ENCODE measurements at regions not wholly inside any gene's neighbourhood (a gene's known extent, or its start where the extent isn't known, plus 50 kb on each side); places are given as distances from the start of the nearest gene placed in this dataset.
"Not testable (repeated sequence)": the region's sequence is repeated elsewhere in the genome, so short reads cannot be mapped to it uniquely, and the experiment has no call there.

DNA sequence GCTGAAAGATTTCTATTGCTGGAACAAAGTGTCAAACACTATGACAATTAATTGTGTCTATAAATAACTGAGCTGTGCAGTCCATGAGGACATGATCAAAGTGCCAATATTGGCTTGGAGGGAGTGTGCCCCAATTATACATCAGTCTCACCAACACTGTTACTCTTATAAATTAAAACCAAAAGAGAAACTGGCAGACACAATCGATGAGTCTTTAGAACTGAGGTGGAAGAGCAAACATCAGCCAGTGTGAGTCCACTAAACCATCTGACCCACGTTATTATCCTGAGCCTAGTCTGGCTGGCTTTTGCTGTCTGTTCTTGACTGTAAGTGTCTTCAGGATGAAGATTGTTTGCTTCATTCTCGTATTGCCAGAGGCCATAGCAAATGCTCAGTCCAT is 98.9 kb downstream of the OLIG3 start:
- no peak for DNase-seq

DNA sequence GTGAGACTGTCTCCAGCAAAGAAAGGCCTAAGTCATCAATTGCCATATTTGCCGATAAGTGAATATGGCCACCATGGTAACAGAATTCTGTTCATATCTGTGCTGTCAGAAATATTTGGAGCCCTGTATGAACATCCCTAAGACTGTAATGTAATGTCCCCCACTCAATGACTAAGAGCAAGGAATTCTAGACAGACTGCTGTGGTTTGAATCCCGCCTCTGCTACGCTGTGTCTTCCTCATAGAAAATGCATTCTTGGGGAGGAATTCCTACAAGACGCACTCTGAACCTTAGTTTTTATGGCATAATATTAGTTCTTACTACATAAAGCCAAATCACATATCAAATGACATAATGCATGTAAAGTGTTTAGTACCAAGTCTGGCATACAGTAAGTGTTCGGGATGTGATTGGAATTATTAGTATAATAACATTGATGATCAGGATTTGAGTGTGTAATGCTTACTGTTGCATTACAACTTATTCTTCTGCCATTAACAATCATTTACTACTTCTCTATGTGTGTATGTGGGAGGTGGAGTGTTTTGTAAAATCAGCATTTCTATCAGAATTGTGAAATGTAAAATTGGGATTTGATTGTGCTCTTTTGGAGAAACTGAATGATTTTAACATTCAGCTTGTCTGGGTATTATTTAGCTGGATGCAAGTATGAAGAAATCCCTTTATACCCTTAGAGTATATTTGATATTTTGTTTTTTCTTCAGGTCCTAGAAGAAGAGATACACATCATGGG is 103.0 kb downstream of the OLIG3 start:
- no peak for DNase-seq

DNA sequence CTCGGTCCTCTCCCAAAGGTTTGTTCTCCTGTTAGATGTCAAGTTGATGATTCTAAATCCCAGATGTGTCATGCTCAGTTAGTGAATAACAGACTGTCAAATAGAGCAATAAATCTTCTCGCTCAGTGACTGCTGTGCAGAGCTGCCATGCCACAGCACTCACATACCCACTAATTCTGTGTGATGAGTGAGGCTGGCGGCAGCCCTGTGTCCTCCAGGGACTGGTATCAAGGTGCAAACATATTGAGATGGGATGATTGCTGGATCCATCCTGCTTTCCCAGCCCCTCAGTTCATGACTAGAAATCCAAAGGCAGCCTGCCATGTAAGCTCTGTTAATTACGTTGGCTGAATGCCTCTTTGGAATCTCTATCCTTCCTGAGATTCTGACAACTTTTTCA is 103.9 kb downstream of the OLIG3 start:
- no peak for DNase-seq

DNA sequence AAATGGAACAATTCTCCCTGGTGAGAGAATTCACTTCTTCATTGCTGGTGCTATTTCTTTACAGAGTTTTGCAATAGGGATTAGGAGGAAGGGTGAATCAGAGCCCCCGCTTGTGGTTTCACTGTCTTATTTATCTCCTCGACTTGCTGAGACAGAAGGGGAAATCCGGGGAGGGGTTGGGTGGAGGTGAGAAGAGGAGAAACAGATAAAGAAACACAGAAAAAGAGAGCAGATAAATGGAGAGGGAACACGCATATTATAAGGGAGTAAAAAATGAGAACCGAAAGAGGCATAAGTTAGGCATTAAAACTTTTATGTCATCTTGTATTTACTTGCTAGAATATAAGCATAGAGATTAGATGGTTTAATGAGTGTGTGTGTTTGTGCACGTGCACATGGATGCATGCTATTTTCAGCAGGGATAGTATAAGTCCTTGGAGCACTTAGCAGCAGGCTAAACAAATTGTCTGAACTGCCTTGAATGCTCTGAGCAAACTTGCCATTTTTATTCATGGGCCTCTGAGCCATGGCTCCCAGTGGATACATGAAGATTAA is 105.0 kb downstream of the OLIG3 start:
- DNase-seq = no peak

DNA sequence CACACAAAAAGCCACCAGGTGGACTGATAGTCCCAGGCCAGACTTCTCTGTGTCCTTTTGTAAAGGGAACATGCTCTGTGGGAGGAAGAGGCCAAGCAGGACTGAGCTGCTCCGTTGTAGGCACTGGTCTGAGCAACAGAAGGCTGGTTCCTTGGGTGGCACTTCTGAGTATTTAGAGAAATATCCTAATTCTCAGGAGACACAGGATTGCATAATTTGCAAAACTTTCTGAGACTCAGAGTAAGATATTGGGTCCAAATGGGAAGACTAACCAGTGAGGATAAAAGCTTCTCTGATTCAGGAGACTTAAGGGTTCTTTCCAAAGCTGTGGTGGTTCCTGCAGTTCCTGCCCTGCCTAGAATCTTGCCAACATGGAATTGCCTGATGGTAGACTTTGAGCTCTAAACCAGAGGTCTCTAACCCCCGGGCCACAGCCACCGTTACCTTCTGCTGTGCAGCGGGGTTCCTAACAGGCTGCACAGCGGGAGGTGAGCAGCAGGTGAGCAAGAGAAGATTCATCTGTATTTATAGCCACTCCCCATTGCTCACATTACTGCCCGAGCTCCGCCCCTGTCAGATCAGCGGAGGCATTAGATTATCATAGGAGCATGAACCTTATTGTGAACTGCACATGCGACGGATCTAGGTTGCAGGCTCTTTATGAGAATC is 107.0 kb downstream of the OLIG3 start:
- DNase-seq = peak; percentile 0 to 39

DNA sequence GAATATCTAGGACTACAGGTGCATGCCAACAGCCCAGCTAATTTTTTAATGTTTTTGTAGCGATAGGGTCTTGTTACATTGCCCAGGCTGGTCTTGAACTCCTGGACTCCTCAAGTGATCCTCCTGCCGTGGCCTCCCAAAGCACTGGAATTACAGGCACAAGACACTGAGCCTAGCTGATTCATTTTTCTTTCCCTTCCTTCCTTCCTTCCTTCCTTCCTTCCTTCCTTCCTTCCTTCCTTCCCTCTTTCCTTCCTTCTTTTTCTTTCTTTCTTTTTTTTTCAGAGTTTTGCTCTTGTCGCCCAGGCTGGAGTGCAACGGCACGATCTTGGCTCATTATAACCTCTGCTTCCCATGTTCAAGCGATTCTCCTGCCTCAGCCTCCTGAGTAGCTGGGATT is 110.9 kb downstream of the OLIG3 start:
- DNase-seq = not testable (repeated sequence)

DNA sequence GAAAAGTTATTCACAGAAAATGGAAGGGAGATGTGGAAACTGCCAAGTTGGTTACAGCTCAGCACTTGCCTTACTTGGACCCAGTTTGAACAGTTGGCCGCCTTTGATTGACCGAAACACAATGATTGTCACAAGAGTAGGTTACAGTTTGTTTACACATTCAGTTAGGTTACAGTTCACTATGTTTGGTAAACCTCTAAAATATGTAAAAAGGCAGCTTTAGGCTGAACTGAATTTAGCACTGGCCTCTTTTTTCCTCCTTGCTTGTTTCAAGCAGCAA is 116.2 kb downstream of the OLIG3 start:
- no peak for DNase-seq

DNA sequence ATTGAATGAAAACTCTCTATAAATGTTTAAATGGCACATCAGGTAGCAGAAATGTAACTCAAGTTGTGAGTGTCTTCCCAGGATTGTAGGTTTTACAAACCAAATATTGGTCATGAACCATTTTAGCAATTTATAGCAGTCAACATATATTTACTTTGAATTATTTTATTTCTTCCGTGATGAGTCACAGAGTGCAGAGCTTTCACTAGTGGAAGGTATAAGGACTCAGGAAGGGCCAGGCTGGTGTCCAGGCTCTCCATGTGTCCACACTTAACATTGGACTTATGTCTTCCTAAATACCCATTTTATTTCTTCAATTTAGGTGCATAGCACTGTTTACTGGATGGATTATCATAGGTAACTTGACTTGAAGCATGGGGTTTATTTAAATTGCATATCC is 120.9 kb downstream of the OLIG3 start:
- no peak for DNase-seq

DNA sequence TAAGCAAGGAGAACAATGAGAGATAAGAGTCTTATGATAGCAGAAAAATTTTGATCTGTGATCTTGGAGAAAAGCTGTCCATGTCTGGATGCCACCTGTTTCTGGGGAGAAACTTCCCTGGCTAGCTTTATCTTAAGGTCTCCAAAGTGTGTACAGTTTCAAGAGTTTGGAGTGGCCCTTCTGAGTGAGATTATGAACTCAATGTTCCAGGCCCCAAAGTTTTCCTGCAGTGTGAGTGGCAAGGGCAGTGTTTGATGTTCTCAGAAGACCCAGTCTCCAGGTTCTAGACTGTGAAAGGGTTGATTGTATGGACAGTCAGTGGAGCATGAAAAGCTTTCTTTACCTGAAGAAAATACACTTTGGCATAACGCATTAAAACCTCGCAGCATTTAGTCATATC is 121.7 kb downstream of the OLIG3 start:
- DNase-seq = no peak

DNA sequence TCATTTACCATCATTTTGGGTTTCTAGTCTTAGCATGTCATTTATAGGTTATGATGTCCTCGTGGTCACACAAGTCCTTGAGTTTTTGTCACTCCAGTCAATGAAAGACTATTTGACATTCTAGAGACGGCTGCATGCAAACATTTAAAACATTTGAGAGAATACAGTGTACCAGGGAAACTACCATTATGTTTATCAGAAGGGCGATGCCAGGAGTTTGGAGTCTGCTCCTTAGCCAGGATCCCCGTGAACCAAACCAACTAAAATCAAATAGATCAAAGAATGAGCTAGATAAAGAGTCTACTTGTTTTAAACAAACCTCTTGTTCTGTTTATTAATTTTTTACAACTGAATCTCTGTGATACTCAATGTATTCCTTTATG is 122.6 kb downstream of the OLIG3 start:
- no peak for DNase-seq

DNA sequence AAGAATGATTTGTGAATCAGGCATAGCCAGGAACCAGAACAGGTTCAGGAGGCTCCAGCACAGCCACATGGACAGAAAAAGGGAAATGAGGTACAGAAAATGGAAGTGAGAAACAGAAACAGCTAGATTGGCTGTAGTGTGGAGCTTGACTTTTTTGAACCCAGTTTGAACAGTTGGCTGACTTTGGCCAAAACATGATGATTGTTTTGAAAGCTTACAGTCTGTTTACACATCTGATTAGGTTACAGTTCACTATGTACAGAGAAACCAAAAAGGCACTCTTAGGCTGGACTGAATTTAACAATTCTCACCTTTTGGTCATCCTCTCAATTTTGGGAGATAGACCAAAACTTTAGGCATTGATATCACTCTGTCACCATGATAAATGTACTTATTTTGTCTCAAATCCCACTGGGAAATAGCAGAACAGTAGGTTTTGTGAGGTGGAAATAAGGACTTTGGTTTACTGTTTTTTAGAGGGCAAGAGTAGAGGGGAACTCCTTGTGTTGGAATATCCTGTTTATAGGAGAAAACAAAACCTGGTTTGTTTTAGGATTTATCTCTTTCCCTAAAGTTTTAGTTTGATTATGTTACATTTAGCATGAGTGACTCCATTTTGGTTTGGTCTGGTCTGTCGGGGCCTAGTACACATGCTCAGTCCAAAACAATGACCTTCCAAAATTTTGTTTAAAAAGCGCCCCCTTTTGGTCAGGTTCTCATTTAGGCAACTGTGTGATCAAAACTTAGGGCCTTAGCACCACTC is 123.1 kb downstream of the OLIG3 start:
- DNase-seq = peak in 1 of 2 experiments; percentile 1

DNA sequence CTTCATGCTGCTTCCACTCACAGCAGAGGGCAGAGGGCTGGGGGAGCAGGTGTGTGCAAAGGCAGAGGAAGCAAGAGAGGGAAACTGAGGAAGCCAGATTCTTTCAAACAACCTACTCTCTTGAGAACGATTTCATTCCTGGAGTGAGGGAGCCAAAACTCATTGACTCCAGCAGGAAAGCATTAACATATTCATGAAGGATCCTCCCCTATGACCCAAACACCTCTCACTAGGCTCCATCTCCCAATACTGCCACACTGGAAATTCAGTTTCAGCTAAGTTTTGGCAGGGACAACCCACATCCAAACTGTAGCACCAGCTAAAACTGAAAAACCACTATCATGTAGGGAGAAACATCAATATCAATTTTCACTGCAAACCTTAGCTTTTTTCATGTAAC is 125.1 kb downstream of the OLIG3 start:
- no peak for DNase-seq

DNA sequence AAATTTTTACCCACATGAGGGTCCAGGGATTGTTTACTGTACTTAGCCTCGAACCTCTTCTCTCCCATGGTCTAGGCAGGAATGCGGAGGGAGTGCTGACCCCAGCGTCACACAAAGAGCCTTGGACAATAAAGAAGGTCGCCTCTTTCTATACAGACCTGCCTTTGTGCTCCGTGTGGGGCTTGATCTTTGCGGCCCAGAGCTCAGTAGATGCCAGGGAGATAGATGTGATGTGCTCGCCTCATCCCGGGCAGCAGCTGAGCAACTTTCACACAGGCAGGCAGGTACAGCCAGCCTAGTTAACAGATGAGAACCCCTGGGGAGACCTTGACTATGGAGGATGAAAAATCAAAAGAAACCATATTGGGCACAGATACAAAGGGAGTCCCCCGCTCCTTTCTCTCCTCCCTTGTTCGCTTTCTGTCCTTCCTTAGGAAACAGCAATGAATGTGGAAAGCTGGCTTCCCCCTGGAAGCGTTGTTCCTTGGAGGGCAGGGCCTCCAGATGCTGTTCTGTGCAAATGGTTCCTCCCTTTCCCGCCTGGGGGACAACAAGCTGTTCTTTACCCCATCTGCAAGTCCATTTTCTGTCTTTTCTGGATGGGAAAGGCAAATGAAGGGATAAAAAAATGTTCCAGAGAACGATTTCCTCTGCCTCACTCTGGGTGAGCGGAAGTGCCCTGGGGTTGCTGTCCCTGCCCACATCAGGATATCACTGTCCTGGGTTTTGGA is 128.3 kb downstream of the OLIG3 start:
- no peak for DNase-seq

DNA sequence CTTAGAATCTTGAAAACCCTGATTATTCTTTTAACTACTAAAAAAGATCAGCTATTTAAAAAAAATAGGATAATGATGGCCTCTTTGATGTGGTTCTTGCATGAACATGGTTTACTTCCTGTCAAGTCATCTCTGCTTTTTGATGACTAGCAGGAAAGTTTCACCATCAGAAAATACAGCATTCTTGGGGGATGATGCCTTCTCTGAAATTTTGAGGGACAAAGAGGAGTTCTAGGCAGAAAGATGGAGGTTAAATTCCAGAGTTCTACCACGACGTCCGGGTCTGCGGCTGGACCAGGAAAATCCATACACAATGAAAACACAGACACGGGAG is 130.4 kb downstream of the OLIG3 start:
- DNase-seq = no peak

DNA sequence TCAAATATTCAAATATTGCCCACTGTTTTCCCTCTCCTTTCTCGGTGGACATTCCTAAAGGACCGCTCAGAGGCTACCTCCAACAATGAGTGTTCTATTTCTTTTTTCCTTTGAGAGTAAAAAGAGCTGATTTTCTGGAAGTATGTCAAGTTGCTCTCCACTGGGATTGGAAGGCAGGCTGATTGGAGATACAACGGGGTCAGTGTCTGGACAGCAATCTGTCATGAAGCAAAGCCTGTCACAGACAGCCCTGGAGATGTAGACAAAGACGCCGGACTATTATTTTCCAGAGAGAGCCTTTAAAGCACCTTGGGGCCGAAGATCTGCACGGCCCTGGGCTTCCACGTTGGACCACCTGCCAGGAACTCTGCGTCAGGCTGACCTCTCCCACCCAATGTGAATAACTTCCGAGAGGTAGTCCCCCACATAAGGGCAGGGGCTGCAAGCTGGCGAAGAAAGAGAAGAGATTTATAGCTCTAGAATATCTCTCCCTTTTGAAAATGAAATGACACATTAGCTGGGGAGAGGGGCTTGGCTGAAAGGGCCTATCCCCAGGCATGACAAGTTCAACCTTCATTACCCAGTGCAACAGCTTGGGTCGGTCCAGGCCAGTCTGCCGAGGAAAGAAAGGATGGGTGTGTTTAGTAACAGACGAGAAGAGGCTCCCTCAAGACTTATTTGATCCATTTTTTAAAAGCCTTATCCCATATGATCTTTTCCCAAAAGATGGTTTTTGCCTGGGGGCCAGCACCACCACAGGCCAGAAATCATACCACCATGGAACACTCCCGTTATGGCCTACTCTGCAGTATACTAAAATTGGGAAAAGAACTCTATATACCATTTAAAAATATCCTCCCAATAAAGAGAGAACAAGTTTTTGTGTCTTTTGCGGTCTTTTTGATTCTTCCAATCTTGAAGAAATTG is 131.1 kb downstream of the OLIG3 start:
- no peak for DNase-seq

DNA sequence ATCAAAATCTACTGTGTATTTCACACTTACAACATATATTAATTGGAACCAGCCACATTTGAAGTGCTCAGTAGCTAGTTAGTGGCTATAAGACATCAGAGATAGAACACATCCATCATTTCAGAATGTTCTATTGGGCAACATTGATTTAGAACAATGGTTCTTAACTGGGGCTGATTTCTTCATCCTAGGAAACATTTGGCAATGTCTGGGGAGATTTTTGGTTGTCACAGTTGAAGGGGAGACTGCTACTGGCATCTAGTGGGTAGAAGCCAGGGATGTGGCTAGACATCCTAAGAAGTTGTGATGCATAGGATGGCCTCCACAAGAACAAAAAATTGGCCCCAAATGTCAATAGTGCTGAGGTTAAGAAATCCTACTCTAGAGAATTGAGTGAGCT is 132.5 kb downstream of the OLIG3 start:
- DNase-seq = no peak

DNA sequence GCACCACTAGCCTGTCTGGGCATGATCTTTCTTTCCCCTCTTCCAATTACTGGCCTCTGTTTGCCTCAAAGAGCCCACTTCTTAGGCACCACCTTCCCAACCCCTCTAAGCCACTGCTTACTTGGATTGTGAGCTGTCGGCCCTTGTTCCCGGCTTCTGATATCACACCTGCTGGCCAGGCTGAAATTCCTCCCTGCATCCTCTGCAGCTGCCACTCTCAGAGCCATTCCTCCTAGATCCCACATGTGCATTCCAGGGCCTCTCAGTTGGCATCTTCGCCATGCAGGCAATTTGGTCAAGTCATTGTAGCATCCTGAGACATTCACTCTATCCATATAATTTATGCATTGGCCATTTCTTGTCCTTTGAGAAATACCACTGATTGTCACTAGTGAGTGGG is 135.9 kb downstream of the OLIG3 start:
- no peak for DNase-seq

DNA sequence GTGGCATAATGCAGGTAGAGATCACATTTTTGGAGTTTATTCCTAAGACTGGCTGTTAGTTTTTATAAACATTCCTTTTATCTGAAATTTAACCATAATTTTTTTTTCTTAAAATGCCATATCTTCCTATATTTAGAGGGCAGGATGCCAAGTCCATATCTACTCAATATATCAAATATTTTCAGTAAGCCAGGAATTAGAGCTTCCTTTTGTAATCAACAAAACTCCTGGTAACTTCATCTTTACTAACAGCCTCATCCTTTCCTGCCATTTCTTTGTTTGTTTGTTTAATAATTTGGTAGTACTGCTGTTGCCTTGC is 136.3 kb downstream of the OLIG3 start:
- no peak for DNase-seq

DNA sequence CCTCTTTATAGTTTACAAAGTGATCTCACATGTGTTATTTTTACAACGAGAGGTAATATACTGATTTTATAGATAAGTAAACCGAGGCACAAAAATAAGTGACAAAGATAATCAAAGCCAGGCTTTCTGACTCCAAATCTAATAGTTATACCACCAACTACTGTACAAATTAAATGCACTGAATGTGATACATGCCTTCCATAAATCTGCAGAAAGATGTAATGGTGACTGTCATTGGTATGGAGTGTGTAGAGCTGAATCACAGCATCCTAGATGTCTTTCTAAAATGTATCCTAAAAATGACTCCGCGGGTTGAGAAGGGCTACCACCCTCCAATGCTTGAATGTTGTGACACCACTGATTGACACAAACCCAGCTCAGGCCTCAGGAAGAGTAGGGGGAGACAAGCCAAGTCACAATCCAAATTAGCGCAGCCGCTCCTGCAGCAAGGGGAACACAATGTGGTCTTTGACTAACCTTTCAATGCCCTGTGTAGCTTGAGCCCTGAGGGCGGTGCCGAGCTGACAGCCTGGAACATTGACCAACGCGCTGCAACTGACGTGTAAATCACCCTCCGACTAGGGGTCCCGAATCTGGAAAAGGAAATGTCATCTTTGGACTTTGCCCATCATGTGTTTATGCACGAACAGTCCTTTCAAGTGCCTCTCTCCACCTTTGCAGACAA is 136.8 kb downstream of the OLIG3 start:
- DNase-seq = peak; percentile 29 to 33

DNA sequence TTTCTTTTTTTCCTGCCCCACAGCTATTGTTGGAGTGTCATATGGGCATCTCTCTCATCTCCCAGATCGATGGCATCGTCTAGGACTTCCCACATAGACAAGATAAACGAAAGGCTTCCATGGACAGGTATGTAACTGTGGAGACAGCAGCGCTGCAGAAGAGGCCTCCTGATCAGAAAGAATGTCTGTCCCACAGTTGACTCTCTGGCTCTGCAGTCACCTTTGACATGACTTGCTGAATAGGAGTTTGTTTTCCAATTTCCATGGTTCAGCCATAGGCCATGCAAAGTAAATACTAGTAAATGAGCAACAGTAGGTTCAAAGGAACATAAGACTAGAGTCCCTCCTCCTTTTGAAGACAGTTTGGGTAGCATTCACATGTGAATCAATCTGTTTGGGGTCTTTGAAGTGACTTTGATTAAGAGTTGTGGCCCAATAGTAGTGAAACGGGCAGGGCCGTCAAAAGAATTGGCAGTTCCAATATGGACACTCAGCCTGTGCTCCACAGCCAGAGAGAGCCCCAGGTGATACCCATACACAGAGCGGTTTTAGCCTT is 134.7 kb upstream of the IFNGR1 start:
- DNase-seq = no peak

DNA sequence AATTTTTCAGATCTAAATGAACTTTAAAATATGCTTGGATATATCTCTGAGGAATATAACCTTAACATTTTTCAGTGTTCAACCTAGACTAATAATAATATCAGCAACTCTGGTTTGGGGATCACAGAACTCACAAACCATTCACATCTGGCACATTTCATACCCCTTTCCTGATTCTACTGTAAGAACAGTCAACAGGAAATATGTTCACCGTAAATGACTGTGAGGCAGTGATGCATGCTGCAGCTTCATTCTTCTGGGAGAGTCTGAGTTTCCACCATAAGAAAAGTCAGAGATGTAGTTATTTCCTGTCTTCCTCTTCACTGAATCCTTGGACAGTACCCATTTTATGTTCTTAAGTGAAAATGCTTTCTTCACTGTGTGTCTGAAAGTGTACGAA is 134.2 kb upstream of the IFNGR1 start:
- no peak for DNase-seq

DNA sequence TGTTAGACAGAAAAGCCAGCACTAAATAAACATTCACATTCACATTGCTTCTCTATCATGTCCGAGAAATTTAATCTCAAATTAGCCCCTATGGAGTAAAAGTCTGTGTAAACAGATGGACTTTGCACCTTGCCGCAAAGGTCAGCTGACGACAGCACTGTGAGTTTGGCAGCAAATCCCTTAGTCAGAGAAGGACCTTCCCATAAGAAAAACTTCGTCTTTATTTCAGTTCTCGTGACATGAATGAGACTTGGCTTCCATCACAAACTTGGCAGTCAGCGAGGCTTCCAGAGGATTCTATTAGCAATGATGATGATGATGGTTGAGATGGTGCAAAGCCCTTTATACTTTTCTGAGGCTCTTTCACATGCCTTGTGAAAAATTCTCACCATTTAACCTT is 133.7 kb upstream of the IFNGR1 start:
- peak in 1 of 2 experiments; percentile 3 for DNase-seq
